ENCODE measurements at regions not wholly inside any gene's neighbourhood (a gene's known extent, or its start where the extent isn't known, plus 50 kb on each side); places are given as distances from the start of the nearest gene placed in this dataset.

DNA sequence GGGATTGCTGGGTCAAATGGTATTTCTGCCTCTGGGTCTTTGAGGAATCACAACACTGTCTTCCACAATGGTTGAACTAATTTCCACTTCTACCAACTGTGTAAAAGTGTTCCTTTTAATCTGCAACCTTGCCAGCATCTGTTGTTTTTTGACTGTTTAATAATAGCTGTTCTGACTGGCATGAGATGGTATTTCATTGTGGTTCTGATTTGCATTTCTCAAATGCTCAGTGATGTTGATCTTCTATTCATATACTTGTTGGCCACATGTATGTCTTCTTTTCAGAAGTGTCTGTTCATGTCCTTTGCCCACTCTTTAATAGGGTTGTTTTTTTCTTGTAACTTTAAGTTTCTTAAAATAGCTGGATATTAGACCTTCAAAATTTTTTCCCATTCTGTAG, 150.0 kb upstream of the FRMD6 start:
- TF ChIP-seq, protein P1, sequence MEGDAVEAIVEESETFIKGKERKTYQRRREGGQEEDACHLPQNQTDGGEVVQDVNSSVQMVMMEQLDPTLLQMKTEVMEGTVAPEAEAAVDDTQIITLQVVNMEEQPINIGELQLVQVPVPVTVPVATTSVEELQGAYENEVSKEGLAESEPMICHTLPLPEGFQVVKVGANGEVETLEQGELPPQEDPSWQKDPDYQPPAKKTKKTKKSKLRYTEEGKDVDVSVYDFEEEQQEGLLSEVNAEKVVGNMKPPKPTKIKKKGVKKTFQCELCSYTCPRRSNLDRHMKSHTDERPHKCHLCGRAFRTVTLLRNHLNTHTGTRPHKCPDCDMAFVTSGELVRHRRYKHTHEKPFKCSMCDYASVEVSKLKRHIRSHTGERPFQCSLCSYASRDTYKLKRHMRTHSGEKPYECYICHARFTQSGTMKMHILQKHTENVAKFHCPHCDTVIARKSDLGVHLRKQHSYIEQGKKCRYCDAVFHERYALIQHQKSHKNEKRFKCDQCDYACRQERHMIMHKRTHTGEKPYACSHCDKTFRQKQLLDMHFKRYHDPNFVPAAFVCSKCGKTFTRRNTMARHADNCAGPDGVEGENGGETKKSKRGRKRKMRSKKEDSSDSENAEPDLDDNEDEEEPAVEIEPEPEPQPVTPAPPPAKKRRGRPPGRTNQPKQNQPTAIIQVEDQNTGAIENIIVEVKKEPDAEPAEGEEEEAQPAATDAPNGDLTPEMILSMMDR (IDR thresholded peaks at IDR 0.05; ENCODE audit: insufficient read depth, low read length, poor library complexity, severe bottlenecking): no peak
- no peak for TF ChIP-seq EZH2phosphoT487 (conservative IDR thresholded peaks at IDR 0.05; ENCODE audit: low read length)
